ENCODE measurements at regions not wholly inside any gene's neighbourhood (a gene's known extent, or its start where the extent isn't known, plus 50 kb on each side); places are given as distances from the start of the nearest gene placed in this dataset.

DNA sequence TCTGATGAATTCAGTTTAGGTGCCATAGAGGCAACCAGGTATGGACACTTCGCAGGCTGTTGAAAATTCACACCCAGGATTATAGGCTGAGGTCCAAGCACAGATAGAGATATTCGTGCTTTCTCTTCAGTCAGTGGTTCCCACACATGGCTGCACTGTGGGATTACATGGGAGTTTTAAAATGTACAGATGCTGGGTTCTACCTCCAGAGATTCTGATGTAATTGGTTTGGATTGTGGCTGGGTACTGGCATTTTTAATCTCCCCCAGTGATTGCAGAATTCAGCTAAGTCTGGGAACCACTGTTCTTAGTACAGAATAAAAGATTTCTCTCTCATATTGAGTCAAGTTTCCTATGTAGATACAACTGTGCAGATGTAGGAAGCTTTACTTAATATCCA is 91.6 kb downstream of the FOXB1 start:
- DNase-seq, result no peak

DNA sequence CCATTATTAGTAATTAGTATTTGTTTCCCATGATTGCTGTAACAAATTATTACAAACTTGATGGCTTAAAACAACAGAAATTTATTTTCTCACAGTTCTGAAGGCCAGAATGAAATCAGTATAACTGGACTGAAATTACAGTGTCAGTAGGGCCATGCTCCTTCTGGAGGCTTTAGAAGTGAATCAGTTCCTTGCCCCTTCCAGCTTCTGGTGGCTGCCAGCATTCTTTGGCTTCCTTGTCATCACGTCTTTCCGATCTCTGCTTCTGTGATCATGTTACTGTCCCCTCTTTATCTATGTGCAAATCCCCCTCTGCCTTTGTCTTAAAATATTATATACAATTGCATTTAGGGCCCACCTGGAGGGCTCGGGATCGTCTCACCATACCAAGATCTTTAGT is 92.0 kb downstream of the FOXB1 start:
- no peak for DNase-seq

DNA sequence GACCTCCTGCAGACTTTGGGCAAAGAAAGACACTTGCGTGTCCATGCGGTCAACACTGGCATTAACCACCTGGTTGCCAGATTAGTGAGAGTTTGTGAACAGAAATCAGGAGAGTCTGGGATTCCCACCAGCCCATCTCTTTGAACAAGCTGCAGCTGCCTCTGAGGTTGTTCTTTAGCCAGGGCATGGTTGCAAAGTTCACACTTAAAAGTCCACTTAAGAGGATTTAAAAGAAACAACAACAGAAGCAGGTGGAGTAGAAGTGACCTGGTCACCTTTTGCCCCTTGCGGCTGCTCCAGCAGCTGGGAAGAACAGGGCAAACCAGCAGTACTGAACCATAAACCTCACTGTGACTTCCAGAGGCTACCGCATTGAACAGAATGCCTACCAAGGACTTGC is 97.3 kb downstream of the FOXB1 start:
- no peak for DNase-seq

DNA sequence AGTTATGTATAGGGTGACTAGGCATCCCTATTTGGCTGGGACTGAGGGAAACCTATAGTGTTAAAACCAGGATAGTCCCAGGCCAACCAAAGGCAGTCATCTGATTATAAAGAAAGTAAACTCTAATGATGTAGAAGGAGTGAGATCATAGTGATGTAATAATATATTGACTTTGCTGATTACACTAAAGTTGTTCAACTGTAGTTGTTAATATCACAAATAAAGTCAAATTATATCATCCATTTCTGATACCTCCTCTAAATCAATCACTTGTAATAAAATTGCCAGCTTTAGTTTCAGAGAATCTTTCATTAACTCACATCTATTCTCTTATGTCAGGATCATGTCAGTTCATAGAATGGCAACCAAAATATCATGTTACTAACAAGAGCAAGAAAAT is 98.6 kb downstream of the FOXB1 start:
- no peak for DNase-seq

DNA sequence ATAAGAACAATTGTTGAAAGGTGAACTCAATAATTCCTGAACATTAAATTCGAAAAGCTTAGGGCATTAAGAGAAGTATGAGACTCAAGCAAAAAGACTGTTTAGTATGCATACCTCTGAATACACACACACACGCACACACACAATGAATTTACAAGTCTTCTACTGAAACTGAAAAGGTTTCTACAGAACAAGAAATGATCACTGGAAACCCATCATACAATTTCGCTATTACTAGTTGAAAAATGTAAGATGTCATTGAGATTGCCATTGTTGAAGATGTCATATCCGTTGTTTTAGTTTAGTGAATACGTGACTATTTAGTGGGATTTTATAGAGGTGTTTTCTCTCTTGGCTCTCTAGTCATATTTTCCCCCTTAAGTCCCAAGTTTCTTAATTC is 106.8 kb downstream of the FOXB1 start:
- DNase-seq, result no peak

DNA sequence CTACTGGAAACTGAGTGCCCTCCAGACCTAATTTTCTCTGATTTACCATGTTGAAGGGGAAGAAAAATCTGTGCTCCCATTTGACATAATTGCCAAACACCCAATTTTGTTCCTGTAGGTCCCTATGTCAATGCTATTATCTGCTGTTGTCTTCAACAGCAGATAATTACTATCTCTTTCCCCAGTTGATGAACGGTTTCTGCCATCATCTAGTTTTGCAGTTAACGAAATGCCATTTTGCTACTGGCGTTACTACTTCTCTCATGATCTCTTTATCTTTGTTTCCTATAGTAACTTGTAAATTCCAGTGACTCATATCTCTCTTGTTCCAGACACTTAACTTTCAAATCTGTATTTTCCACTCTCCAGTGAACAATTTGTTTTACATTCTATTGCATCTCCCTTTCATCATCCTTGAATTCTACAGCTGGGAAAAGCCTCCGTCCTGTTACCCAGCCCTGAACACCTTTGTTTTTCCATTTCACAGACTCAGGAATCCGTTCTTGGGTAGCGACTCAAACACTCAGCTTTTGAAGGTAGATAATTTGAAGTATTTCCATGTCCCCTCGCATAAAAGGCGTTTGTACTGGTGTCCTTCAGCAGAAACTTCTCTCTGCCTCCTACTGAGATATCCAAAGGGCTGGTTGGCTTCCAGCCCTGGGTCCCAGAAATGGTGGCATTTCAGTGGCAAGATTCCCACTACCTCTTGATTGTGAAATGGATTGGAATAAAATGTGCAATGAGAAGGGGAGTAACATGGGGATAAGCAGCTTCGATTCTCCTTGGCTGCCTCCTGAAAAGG is 111.7 kb downstream of the FOXB1 start:
- DNase-seq, result peak in 1 of 3 experiments; percentile 41

DNA sequence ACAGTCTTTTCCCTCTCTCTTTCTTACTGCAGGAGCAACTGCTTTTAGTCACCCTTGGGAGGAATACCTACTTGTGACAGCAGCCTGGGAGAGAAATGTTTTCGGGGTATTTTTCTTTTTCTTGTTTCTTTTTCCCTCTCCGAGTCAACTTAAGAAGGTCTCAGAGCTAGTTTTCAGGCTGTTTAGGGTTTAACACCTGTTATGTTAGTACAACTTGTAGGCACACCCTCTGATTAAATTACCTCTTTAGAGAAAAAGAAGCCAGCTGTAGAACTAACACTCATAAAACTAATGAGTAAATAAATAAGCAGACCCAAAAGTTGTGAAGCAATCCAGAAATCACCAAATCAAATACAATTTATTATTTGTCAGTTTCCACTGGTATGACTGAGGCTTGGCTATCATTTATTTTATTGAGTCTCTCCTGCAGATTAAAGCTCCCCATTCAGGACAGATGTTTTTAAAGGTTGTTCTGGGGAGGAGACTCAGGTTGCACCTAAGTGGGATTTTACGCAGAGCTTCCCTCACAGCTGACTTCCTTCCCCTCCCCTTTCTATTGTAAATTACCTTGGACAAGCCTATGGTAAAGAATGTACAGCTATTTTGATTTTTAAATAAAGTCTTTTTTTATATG is 112.5 kb downstream of the FOXB1 start:
- peak in 1 of 3 experiments; percentile 48 for DNase-seq

DNA sequence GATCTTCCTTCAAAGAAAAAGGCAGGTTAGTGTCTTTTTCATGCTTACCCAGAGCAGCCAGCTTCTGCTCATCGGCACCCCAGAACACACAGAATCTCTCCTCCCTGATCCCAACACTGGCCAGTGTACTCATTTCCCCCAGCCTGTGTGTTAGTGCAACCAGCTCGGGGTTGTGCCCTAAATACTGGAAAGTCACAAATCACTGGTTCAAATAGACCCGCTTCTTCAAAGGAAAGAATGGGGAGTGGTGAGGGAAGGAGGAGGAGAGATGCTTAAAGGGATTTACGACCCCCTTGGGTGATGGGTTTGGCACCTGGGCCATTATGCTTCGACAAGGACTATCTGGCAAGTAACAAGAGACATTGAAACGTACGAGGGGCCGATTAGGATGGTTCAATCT is 114.0 kb downstream of the FOXB1 start:
- peak in 1 of 3 experiments; percentile 69 for DNase-seq

DNA sequence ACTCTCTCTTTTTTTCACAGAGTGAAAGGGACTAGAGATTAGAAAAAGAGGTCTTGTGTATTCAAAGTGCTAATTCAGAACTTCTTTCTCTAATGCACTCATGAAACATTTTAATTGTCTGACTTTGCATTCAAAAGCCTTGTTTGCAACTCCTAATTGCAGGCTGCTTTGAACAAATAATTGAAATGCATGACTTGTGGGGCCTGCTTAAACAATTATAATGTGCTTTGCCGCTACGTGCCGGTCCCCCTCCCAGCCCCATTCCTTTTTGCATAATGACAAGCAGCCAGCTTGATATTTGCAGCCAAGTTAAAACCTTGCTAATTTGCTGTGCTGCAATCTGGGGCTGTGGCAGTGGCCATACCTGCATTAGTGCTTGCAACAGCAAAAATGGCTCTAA is 114.5 kb downstream of the FOXB1 start:
- DNase-seq, result peak in 2 of 3 experiments; percentile 20 to 64

DNA sequence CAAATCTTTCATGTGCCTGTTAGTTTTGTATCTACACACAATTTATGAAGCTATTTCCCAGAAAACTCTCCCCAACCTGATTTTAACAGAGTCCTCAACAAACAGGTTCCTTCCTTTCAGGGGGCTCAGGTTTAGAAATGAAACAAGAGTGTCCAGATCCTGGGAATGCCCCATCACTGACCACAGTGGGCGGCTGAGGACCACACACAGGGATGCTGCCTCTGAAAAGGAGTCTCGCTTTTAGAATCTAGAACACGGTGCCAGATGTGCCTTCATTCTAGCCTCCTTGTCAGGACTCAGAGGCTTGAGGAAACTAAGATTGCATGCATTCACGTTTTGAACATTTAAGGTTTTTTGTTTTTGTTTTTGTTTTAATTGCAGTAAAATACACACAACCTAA is 115.0 kb downstream of the FOXB1 start:
- DNase-seq, result no peak

DNA sequence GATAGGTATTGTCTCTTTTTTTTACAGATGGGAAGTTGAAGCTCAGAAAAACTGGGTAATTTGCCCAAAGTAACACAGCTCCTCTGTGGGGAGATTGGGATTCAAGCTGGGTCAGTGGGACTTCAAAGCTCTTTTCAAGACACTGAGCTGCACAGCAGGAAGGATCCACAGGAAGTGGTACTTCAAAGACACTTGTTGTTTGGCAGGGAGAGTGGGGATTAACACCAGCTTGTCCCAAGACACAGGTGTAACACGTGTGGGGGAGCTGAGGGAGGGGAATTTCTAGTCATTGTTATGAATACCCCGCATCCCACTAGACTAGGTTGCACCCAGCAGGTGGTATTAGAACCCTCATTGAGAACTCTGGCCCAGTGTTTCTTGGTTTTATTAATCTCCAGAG is 116.0 kb downstream of the FOXB1 start:
- peak; percentile 16 to 68 (median 18) for DNase-seq

DNA sequence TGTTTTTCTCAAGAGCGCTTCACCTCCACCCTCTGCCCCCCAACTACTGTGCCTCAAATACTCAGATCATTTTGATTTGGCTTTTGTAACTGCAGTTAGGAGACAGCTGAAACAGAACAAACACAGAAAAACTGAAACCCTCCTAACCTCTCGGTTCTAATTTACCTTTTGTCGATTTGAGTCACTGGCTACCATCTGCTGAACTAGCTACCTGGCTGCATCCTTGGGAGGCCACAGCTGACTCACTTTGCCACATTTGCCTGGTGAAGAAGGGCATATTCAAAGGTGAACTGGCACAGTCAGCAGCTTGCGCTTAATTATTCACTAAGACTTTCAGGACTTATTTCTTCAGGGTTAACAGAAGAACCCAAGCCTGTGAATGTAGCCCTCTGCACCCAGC is 117.7 kb downstream of the FOXB1 start:
- no peak for DNase-seq

DNA sequence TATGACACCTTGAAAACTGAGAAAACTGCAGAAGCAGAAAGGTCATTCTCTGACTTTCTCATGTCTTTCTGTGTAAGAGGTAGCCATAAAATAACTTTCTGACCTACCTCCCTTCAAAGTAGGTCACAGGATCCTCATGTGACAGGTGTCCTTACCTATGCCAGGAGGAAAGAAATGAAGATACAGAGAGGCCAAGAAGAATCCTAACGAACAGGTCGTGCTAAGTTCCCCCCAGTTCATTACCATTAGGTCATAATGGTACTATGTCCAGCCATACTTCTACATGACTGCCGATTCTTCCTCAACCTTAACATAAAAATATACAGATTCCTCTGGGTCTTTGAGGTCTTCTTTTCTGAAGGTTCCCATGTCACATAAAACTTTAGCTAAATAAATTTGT is 118.6 kb downstream of the FOXB1 start:
- DNase-seq, result no peak

DNA sequence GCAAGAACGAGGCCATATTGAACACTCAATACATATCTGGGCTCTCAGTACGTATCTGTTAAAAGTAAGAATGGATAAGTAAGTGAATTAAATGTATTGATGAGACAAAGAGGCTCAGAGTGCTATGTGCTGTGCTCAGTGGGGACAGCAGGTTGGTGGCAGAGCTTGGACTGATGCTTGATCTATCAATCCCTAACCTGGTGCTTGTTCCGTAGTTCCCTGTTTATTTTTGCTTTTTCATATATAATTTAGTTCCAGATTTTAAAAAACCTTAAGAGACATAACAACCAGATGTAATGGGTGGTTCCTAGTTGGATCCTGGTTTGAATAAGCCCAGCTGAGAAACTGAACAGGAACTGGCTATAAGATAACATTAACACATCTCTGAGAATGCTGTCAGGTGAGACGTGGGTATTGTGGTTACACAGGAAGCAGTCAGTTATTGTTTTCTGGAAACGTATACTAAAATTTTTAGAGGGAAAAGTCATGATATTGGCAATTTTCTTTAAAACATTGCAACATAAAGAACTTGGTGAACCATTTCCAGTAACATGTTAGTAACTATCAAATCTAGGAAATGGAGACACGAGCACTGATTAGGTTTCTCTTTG is 120.5 kb downstream of the FOXB1 start:
- no peak for DNase-seq

DNA sequence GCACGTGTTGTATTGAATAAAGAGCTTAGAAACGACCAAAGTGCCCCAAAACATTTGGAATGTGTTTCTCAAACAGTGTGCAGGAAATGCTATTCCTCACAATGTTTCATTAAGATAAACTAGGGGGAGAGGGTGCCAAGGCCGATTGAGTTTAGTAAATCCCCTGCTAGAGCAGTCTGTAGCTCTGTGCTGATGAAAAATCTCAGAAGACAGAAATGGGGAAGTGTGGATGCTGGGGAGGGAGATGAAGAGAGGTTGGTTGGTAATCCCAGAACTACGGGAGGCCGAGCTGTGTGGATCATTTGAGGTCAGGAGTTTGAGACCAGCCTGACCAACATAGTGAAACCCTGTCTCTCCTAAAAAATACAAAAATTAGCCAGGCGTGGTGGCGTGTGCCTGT is 121.2 kb downstream of the FOXB1 start:
- no peak for DNase-seq

DNA sequence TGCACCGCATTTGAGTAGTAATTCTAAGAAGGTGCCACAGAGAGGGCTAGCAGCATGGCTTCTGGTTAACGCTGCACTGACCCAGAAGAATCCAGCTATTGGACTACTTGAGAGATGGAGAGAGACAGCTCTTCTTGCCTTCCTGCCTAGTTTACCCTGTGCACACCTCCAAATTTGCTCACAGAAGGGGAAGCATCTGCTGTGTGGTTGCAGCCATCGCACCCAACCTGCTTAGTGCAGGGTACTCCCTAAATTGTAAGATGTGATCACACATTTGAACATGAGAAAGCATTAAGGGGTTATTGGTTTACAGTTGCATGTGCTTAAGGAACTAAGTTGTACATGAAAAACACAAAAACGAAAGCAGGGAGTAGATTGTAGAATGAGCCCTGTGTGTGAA is 122.1 kb downstream of the FOXB1 start:
- DNase-seq, result no peak

DNA sequence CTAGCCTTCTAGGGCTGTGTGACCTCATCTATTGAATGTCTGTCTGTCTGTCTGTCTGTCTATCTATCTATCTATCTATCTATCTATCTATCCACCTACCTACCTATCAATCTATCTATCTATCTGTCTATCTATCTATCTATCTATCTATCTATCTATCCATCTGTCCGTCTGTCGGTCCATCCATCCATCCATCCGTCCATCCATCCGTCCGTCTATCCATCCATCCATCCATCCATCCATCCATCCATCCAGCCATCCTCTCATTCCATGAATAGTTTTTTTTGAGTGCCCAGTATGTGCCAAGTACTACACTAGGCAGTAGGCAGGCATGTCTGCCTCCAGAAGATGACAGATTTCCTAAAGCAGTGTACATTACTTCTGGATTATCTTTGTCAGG is 122.5 kb downstream of the FOXB1 start:
- no peak for DNase-seq

DNA sequence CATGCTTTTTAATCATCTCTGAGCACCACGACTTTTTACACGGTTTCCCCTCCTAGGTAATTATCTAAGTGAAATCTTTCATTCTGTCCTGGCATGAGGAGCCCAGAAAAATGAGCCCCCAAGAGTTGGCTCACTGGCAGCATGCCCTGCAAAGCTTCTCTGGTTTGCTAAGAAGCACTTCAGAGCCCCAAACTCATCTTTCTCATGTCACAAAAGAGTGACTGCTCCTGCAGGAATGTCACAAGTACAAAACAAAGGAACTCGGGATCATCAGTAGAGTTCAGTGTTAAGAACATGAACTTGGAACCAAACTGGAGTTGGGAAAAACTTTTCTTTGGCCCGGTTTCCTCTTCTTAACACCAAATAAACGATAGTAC is 123.9 kb downstream of the FOXB1 start:
- no peak for DNase-seq

DNA sequence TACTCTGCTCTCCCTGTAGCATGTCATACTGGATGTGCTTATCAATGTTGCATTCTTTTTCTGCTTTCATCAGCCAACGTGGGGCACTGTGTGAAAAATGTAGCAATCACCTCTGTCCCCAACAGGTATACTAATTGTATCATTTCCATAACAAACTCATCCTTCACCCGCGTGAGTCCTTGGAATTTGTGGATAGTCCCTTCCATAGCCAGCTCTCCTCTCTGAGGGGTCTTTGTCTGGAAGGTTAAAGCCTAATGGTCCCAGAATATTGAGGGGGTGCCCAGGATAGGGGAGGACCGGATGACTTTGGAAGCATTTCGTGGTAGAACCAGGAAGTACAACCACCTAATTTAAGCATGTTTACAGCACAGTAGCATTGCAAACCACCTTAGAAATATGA is 124.6 kb downstream of the FOXB1 start:
- DNase-seq, result no peak

DNA sequence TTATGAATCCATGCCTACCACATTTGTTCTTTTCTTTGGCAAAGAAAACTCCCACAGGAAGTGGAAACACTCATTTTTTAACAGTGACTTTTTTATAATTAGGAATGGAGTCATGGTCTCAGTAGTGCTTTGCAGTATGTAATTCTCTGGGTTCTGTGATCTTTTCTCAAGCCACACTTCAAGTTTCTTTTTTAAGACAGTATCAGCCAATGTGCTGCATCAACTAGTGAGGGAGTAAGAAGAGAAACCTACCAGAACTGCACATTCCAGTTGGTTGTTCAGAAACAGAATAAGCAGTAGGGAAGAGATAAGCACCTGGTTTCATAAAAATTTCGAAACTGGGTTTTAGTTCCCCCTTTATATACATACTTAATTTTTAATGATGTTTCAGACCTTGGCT is 126.3 kb downstream of the FOXB1 start:
- DNase-seq, result no peak

DNA sequence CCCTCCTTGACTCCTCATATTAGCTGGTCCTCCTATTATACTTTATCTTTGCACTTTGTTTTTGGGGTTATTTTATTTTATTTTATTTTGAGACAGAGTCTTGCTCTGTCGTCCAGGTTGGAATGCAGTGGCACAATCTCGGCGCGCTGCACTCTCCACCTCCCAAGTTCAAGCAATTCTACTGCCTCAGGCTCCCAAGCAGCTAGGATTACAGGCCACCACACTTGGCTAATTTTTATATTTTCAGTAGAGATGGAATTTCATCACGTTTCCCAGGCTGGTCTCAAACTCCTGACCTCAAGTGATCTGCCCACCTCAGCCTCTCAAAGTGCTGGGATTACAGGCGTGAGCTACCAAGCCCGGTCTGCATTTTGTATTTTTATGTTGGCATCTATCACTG is 126.7 kb downstream of the FOXB1 start:
- no peak for DNase-seq

DNA sequence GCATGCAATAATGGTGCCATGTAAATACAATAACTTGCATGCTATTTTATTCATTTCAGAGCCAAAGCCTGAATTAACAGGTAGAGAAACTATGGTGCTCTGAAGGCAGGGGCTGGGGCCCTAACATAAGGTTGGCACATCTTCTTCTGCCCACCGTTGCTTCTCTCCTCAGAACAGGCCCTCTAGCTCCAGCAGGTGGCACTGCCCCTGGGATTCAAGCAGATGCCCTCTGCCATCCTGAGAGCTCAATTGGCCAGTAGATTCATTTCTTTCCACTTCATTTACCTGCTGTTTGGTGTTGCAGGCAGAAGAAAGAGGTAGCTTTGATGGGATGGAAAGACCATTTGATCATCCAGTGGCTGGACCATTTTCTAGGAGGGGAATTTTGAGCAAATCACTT is 130.5 kb downstream of the FOXB1 start:
- peak in 1 of 3 experiments; percentile 34 for DNase-seq

DNA sequence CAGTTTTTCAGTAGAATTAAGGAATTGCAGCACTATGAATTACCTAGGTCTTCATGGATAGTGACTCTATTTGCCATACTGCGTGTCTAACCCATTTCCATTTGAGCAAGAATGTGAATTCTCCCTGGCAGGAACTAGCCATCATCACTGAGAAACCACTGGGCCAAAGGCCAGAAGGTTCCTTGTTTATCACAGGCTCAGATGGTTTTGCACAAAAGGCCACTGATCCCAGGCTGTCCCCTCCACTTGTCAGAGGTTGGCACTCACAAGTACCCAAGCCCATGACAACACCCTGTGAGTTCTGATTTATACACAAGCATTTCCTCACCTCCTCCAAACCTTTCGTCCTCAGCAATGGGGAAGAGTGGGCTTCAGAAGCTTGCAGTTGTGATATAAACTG is 131.8 kb downstream of the FOXB1 start:
- no peak for DNase-seq

DNA sequence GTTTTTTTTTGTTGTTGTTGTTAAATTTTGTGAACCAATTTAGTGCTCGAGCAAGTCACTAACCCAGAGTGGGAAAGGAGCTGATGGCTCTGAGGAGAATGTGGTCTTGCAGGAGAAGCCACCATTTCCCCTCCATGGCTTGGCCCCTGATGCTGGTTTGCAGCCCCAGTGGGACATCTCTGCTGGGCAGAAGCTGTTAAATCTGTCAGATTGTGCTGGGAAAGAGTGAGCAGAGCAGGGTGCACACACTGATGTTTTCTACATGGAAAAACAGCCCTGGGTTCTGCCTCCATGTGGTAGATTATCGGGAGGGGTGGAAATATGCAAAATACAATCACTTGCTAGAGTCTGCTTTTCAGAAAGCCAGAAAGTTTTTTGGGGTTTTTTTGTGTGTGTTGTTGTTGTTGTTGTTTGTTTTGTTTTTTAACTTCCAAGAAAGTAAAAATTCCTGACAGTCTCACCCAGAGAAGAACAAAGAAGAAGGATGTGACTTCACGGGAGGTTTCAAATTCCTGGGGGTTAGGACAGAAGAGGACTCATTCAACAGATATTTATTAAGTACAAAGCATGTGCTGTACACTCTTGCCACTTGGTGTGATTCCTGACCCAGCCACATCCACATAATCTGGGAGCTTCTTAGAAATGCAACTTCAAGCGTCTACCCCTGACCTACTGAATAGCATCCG is 133.7 kb downstream of the FOXB1 start:
- DNase-seq, result no peak

Data from NCI-H1417 (cell line).